ENCODE measurements at regions not wholly inside any gene's neighbourhood (a gene's known extent, or its start where the extent isn't known, plus 50 kb on each side); places are given as distances from the start of the nearest gene placed in this dataset.

DNA sequence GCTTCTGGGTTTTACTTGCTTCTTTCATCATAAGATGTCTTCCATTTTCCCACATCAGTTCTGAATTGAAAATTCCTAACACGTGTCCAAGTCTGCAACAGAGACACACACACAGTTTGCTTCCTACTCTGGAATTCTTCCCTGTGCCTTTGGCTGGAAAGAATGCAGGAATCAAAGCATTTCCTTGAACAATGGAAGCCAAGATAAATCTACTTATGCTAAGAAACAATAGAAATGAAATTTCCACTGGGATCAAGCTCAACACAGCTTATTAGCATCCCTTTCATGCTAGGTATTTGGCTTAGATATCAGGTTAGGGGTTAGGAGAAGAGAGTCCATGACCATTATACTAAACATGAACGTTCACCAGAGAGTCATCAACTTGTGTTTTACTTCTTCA lies 101.1 kb upstream of the SCAF8 start:
- no CpG with 5 or more reads among the region's 2 CpGs for WGBS (ENCODE audit: insufficient coverage)
- H3K27me3 Mint-ChIP-seq (ENCODE audit: low read depth in 3 of 3): peaks cover 0 to 3% (median 0%) of the 10 kb centered on the region in 3 donors
- Histone ChIP-seq H3K4me2 (replicated peaks; ENCODE audit: extremely low read depth, low read length, poor library complexity, severe bottlenecking) (no peak overlapping the region), H3K9ac (ENCODE audit: insufficient read depth, low read length, poor library complexity, severe bottlenecking) (no peak overlapping the region), H4K20me1 (ENCODE audit: insufficient read depth, low read length) (no peaks in the 10 kb centered on the region), H3K27me3 (ENCODE audit: control insufficient read depth in 2 of 2, insufficient read depth in 2 of 2, low read length in 2 of 2) (no peaks in the 10 kb centered on the region), H3K27ac (ENCODE audit: low read depth in 1 of 2, low read length in 2 of 2) (no peak overlapping the region), H3K79me2 (ENCODE audit: insufficient read depth, low read length) (no peaks in the 10 kb centered on the region), H2AFZ (ENCODE audit: insufficient read depth, low read depth, low read length, poor library complexity, severe bottlenecking) (no peak overlapping the region), H3K9me3 (replicated peaks in 1 of 2; ENCODE audit: control insufficient read depth in 1 of 2, insufficient read depth in 1 of 2, low read length in 2 of 2) (no peaks in the 10 kb centered on the region), H3K4me1 (ENCODE audit: control insufficient read depth in 1 of 2, insufficient read depth in 2 of 2, low read length in 2 of 2) (no peaks in the 10 kb centered on the region), H3K4me3 (replicated peaks in 1 of 3; ENCODE audit: low read depth in 2 of 3, low read length in 3 of 3) (no peak overlapping the region), H3K36me3 (replicated peaks in 1 of 2; ENCODE audit: control insufficient read depth in 1 of 2, insufficient read depth in 2 of 2, low read length in 2 of 2) (no peaks in the 10 kb centered on the region)
- intact Hi-C loops (cut with micrococcal nuclease): no loop called here
- no peaks in the 10 kb centered on the region for H3K4me1 Mint-ChIP-seq
- no peak for DNase-seq
- H3K4me3 Mint-ChIP-seq: no peak overlapping the region
- no peak overlapping the region for H3K27ac Mint-ChIP-seq
- H3K36me3 Mint-ChIP-seq: no peaks in the 10 kb centered on the region
- no peak for TF ChIP-seq CTCF (IDR thresholded peaks at IDR 0.05)
- peaks cover 0 to 20% (median 4%) of the 10 kb centered on the region in 7 donors for H3K9me3 Mint-ChIP-seq

GRCh38 chr6:154637392-154637791 lies 95.8 kb upstream of the SCAF8 start:
- WGBS (ENCODE audit: insufficient coverage): 100% methylated on average over 2 of the region's 4 CpGs

More at GRCh38 chr6:154637392-154637791, 95.8 kb upstream of the SCAF8 start:
- Histone ChIP-seq H3K79me2 (ENCODE audit: insufficient read depth, low read length) (no peaks in the 10 kb centered on the region), H3K9ac (ENCODE audit: insufficient read depth, low read length, poor library complexity, severe bottlenecking) (no peak overlapping the region), H3K9me3 (replicated peaks in 1 of 2; ENCODE audit: control insufficient read depth in 1 of 2, insufficient read depth in 1 of 2, low read length in 2 of 2) (no peaks in the 10 kb centered on the region), H3K4me2 (replicated peaks; ENCODE audit: extremely low read depth, low read length, poor library complexity, severe bottlenecking) (no peak overlapping the region), H3K27me3 (ENCODE audit: control insufficient read depth in 2 of 2, insufficient read depth in 2 of 2, low read length in 2 of 2) (no peaks in the 10 kb centered on the region), H3K36me3 (replicated peaks in 1 of 2; ENCODE audit: control insufficient read depth in 1 of 2, insufficient read depth in 2 of 2, low read length in 2 of 2) (no peaks in the 10 kb centered on the region), H3K4me3 (replicated peaks in 1 of 3; ENCODE audit: low read depth in 2 of 3, low read length in 3 of 3) (no peak overlapping the region), H3K27ac (ENCODE audit: low read depth in 1 of 2, low read length in 2 of 2) (no peak overlapping the region), H4K20me1 (ENCODE audit: insufficient read depth, low read length) (no peaks in the 10 kb centered on the region), H2AFZ (ENCODE audit: insufficient read depth, low read depth, low read length, poor library complexity, severe bottlenecking) (no peak overlapping the region), H3K4me1 (ENCODE audit: control insufficient read depth in 1 of 2, insufficient read depth in 2 of 2, low read length in 2 of 2) (no peaks in the 10 kb centered on the region)
- H3K4me3 Mint-ChIP-seq: no peak overlapping the region
- no peaks in the 10 kb centered on the region for H3K36me3 Mint-ChIP-seq
- H3K9me3 Mint-ChIP-seq: peaks cover 0 to 24% (median 6%) of the 10 kb centered on the region in 7 donors
- peaks cover 0 to 5% (median 1%) of the 10 kb centered on the region in 3 donors for H3K27me3 Mint-ChIP-seq (ENCODE audit: low read depth in 3 of 3)
- H3K27ac Mint-ChIP-seq: no peak overlapping the region
- no peak for TF ChIP-seq CTCF (IDR thresholded peaks at IDR 0.05)
- intact Hi-C loops (cut with micrococcal nuclease): no loop called here
- no peak for DNase-seq
- no peaks in the 10 kb centered on the region for H3K4me1 Mint-ChIP-seq
